ENCODE measurements at regions not wholly inside any gene's neighbourhood (a gene's known extent, or its start where the extent isn't known, plus 50 kb on each side); places are given as distances from the start of the nearest gene placed in this dataset.

- Histone ChIP-seq H3K79me2 (no peaks in the 10 kb centered on the region), H3K27me3 (ENCODE audit: control insufficient read depth, insufficient read depth, low read length) (no peaks in the 10 kb centered on the region), H3K9me3 (ENCODE audit: control insufficient read depth, low read length) (no peaks in the 10 kb centered on the region), H2AFZ (no peak overlapping the region), H3K9ac (no peak overlapping the region), H3K4me3 (ENCODE audit: low read depth, low read length) (no peak overlapping the region), H3K4me2 (ENCODE audit: low read length) (no peak overlapping the region), H3K4me1 (peaks cover 9% of the 10 kb centered on the region), H3K27ac (no peak overlapping the region), H3K36me3 (ENCODE audit: control insufficient read depth, insufficient read depth, low read length) (no peaks in the 10 kb centered on the region)
- TF ChIP-seq CTCF (IDR thresholded peaks at IDR 0.05) = no peak
Observed at GRCh38 chr12:93168751-93169150, 209.0 kb upstream of the NUDT4 start.

GRCh38 chr12:93169536-93169935 lies 208.2 kb upstream of the NUDT4 start:
- Histone ChIP-seq H3K27ac (no peak overlapping the region), H3K4me3 (ENCODE audit: low read depth, low read length) (no peak overlapping the region), H3K4me2 (ENCODE audit: low read length) (no peak overlapping the region), H3K27me3 (ENCODE audit: control insufficient read depth, insufficient read depth, low read length) (no peaks in the 10 kb centered on the region), H3K4me1 (peaks cover 17% of the 10 kb centered on the region), H3K36me3 (ENCODE audit: control insufficient read depth, insufficient read depth, low read length) (no peaks in the 10 kb centered on the region), H3K9ac (no peak overlapping the region), H3K79me2 (no peaks in the 10 kb centered on the region), H3K9me3 (ENCODE audit: control insufficient read depth, low read length) (no peaks in the 10 kb centered on the region), H2AFZ (no peak overlapping the region)
- TF ChIP-seq CTCF (IDR thresholded peaks at IDR 0.05) = no peak

- Histone ChIP-seq H3K27ac (no peak overlapping the region), H3K4me1 (peaks cover 24% of the 10 kb centered on the region), H3K79me2 (no peaks in the 10 kb centered on the region), H3K9me3 (ENCODE audit: control insufficient read depth, low read length) (no peaks in the 10 kb centered on the region), H3K4me3 (ENCODE audit: low read depth, low read length) (no peak overlapping the region), H3K36me3 (ENCODE audit: control insufficient read depth, insufficient read depth, low read length) (no peaks in the 10 kb centered on the region), H3K9ac (no peak overlapping the region), H3K27me3 (ENCODE audit: control insufficient read depth, insufficient read depth, low read length) (no peaks in the 10 kb centered on the region), H3K4me2 (ENCODE audit: low read length) (no peak overlapping the region), H2AFZ (no peak overlapping the region)
- TF ChIP-seq CTCF (IDR thresholded peaks at IDR 0.05) = no peak
Observed at GRCh38 chr12:93170928-93171327, 206.8 kb upstream of the NUDT4 start.

- Histone ChIP-seq H3K36me3 (ENCODE audit: control insufficient read depth, insufficient read depth, low read length) (no peaks in the 10 kb centered on the region), H3K4me3 (ENCODE audit: low read depth, low read length) (no peak overlapping the region), H3K27me3 (ENCODE audit: control insufficient read depth, insufficient read depth, low read length) (no peaks in the 10 kb centered on the region), H3K9ac (no peak overlapping the region), H3K79me2 (no peaks in the 10 kb centered on the region), H3K4me2 (ENCODE audit: low read length) (no peak overlapping the region), H3K9me3 (ENCODE audit: control insufficient read depth, low read length) (no peaks in the 10 kb centered on the region), H3K4me1 (peaks cover 44% of the 10 kb centered on the region), H3K27ac (peak overlapping the region; percentile 20), H2AFZ (peak overlapping the region; percentile 41)
- no peak for TF ChIP-seq CTCF (IDR thresholded peaks at IDR 0.05)
Observed at GRCh38 chr12:93173178-93173957, 204.4 kb upstream of the NUDT4 start.

GRCh38 chr12:93174048-93174447 lies 203.7 kb upstream of the NUDT4 start:
- H3K9ac ChIP-seq = no peak overlapping the region
- no peak overlapping the region for H3K4me3 ChIP-seq (ENCODE audit: low read depth, low read length)
- H3K4me1 ChIP-seq = peaks cover 44% of the 10 kb centered on the region
- no peaks in the 10 kb centered on the region for H3K79me2 ChIP-seq
- no peaks in the 10 kb centered on the region for H3K9me3 ChIP-seq (ENCODE audit: control insufficient read depth, low read length)
- H3K27me3 ChIP-seq (ENCODE audit: control insufficient read depth, insufficient read depth, low read length) = no peaks in the 10 kb centered on the region
- H3K27ac ChIP-seq = peak overlapping the region; percentile 20
- H2AFZ ChIP-seq = no peak overlapping the region
- TF ChIP-seq CTCF (IDR thresholded peaks at IDR 0.05) = no peak
- H3K36me3 ChIP-seq (ENCODE audit: control insufficient read depth, insufficient read depth, low read length) = no peaks in the 10 kb centered on the region
- peak overlapping the region; percentile 29 for H3K4me2 ChIP-seq (ENCODE audit: low read length)
